HepG2 (cell line): ENCODE measurements at regions not wholly inside any gene's neighbourhood (a gene's known extent, or its start where the extent isn't known, plus 50 kb on each side); places are given as distances from the start of the nearest gene placed in this dataset.

Experiments
- BORCS8-MEF2B ChIP-seq: sonication (generic); formaldehyde crosslinking; IDR thresholded peaks from 2 replicates; pipeline ENCODE4 v1.8.0; 2022; ENCODE audit warnings: mild to moderate bottlenecking, missing genetic modification reagents
- CBX5 ChIP-seq: sonication (generic); formaldehyde crosslinking; IDR thresholded peaks from 2 replicates; pipeline ENCODE4 v1.4.0; 2020; ENCODE audit warnings: missing genetic modification reagents, borderline replicate concordance
- CCAR2 ChIP-seq: fragments of 200-400 bp; formaldehyde crosslinking; optimal IDR thresholded peaks from 2 replicates; pipeline ENCODE3; 2018; ENCODE audit warnings: low read depth, mild to moderate bottlenecking, low read length, moderate library complexity
- HNRNPLL ChIP-seq: fragments of 200-400 bp; formaldehyde crosslinking; IDR thresholded peaks from 2 replicates; pipeline ENCODE4 v1.6.1; 2017; ENCODE audit warnings: mild to moderate bottlenecking, low read depth, low read length; ENCODE audit not compliant: poor library complexity, severe bottlenecking
- RCOR2 ChIP-seq: IDR thresholded peaks from 2 replicates; pipeline ENCODE4 v1.6.1; 2016; ENCODE audit warnings: missing biosample characterization, missing genetic modification reagents
- ZBTB7A ChIP-seq: sonication (generic); formaldehyde crosslinking; IDR thresholded peaks from 2 replicates; pipeline ENCODE4 v1.8.0; 2022; ENCODE audit warnings: mild to moderate bottlenecking, missing genetic modification reagents
- ZFP1 ChIP-seq: IDR thresholded peaks from 2 replicates; pipeline ENCODE4 v1.6.1; 2016
- ZKSCAN1 ChIP-seq: fragments of 150-350 bp; IDR thresholded peaks from 2 replicates; pipeline ENCODE4 v1.6.1; 2014; ENCODE audit warnings: low read length
- ZNF564 ChIP-seq: sonication (generic); formaldehyde crosslinking; IDR thresholded peaks from 2 replicates; pipeline ENCODE4 v1.8.1; 2023; ENCODE audit warnings: mild to moderate bottlenecking, missing genetic modification reagents
- ZNF720 ChIP-seq: sonication (generic); formaldehyde crosslinking; IDR thresholded peaks from 2 replicates; pipeline ENCODE4 v1.4.0; 2020; ENCODE audit warnings: missing genetic modification reagents
- TF ChIP-seq, protein P1 (sequence below): sonication (generic); formaldehyde crosslinking; IDR thresholded peaks from 2 replicates; pipeline ENCODE4 v1.4.0; 2020; ENCODE audit warnings: low read depth, missing genetic modification reagents

DNA sequence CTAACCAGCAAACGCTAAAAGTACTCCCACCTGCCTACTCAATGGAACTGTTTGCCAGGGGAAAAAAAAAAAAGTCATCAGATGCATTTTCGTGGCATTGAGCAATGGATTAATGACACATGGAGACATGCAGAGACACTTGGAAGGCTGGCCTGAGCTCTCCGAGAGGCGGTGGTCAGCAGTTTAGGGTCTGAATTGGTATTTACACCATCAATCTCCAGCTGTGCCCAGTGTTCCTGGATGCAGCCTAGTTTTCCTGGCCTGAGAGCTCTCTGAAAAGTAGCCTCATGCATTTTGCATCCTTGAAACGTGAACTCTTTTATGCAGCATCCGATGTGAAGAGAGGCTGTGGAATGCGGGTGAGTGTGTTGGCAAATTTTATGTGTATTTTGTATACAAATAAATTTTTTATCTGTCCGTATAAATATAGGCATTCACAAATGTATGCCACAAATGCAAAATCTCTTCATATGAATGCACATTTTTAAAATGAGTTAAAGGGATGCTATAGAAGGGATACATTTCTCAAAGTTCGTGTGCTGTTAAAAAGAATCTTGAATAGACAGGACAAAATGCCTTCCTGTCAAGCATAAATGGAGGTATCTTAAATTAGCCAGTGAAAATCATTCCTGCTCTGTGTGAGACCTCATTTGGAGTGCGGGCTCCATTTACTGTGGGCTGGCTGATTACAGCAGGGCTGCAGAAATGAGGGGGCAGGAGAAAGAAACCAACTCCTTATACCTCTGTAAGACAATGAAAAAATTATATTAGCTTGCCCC is 137.7 kb upstream of the PFKP start (continued):
- TF ChIP-seq, protein P1, sequence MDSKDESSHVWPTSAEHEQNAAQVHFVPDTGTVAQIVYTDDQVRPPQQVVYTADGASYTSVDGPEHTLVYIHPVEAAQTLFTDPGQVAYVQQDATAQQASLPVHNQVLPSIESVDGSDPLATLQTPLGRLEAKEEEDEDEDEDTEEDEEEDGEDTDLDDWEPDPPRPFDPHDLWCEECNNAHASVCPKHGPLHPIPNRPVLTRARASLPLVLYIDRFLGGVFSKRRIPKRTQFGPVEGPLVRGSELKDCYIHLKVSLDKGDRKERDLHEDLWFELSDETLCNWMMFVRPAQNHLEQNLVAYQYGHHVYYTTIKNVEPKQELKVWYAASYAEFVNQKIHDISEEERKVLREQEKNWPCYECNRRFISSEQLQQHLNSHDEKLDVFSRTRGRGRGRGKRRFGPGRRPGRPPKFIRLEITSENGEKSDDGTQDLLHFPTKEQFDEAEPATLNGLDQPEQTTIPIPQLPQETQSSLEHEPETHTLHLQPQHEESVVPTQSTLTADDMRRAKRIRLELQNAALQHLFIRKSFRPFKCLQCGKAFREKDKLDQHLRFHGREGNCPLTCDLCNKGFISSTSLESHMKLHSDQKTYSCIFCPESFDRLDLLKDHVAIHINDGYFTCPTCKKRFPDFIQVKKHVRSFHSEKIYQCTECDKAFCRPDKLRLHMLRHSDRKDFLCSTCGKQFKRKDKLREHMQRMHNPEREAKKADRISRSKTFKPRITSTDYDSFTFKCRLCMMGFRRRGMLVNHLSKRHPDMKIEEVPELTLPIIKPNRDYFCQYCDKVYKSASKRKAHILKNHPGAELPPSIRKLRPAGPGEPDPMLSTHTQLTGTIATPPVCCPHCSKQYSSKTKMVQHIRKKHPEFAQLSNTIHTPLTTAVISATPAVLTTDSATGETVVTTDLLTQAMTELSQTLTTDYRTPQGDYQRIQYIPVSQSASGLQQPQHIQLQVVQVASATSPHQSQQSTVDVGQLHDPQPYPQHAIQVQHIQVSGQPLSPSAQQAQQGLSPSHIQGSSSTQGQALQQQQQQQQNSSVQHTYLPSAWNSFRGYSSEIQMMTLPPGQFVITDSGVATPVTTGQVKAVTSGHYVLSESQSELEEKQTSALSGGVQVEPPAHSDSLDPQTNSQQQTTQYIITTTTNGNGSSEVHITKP (CRISPR knock-in tag) = no peak
- no peak for TF ChIP-seq CCAR2
- TF ChIP-seq ZFP1 (CRISPR knock-in tag) = no peak
- no peak for TF ChIP-seq CBX5 (CRISPR knock-in tag)
- TF ChIP-seq ZKSCAN1 = no peak
- TF ChIP-seq HNRNPLL = no peak
- TF ChIP-seq BORCS8-MEF2B (CRISPR knock-in tag) = no peak
- no peak for TF ChIP-seq ZNF564 (CRISPR knock-in tag)
- no peak for TF ChIP-seq ZBTB7A (CRISPR knock-in tag)
- TF ChIP-seq ZNF720 (CRISPR knock-in tag) = no peak
- no peak for TF ChIP-seq RCOR2 (CRISPR knock-in tag)
